ENCODE measurements at regions not wholly inside any gene's neighbourhood (a gene's known extent, or its start where the extent isn't known, plus 50 kb on each side); places are given as distances from the start of the nearest gene placed in this dataset.

GRCh38 chr16:49057391-49057790 is 224.2 kb downstream of the CBLN1 start:
- no peaks in the 10 kb centered on the region for H3K36me3 ChIP-seq (ENCODE audit: control insufficient read depth, insufficient read depth, low read length)
- CTCF ChIA-PET = no interaction called here
- POLR2A ChIA-PET = no interaction called here

GRCh38 chr16:49056546-49056945 is 225.1 kb downstream of the CBLN1 start:
- TF ChIP-seq, protein P1, sequence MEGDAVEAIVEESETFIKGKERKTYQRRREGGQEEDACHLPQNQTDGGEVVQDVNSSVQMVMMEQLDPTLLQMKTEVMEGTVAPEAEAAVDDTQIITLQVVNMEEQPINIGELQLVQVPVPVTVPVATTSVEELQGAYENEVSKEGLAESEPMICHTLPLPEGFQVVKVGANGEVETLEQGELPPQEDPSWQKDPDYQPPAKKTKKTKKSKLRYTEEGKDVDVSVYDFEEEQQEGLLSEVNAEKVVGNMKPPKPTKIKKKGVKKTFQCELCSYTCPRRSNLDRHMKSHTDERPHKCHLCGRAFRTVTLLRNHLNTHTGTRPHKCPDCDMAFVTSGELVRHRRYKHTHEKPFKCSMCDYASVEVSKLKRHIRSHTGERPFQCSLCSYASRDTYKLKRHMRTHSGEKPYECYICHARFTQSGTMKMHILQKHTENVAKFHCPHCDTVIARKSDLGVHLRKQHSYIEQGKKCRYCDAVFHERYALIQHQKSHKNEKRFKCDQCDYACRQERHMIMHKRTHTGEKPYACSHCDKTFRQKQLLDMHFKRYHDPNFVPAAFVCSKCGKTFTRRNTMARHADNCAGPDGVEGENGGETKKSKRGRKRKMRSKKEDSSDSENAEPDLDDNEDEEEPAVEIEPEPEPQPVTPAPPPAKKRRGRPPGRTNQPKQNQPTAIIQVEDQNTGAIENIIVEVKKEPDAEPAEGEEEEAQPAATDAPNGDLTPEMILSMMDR (IDR thresholded peaks at IDR 0.05; ENCODE audit: insufficient read depth, low read depth, low read length) = no peak
- Histone ChIP-seq H3K27me3 (ENCODE audit: control insufficient read depth, insufficient read depth, low read length) (no peaks in the 10 kb centered on the region), H3K4me3 (ENCODE audit: low read depth, low read length) (no peak overlapping the region), H3K36me3 (ENCODE audit: control insufficient read depth, insufficient read depth, low read length) (no peaks in the 10 kb centered on the region)
- no peak for DNase-seq (ENCODE audit: low read depth)
- POLR2A ChIA-PET = no interaction called here
- CTCF ChIA-PET = no interaction called here

More at GRCh38 chr16:49057391-49057790, 224.2 kb downstream of the CBLN1 start:
- no peak for DNase-seq (ENCODE audit: low read depth)
- TF ChIP-seq, protein P1 (IDR thresholded peaks at IDR 0.05; ENCODE audit: insufficient read depth, low read depth, low read length) = no peak
- H3K4me3 ChIP-seq (ENCODE audit: low read depth, low read length) = no peak overlapping the region
- no peaks in the 10 kb centered on the region for H3K27me3 ChIP-seq (ENCODE audit: control insufficient read depth, insufficient read depth, low read length)

GRCh38 chr16:49055824-49056545 is 225.7 kb downstream of the CBLN1 start:
- POLR2A ChIA-PET = no interaction called here

GRCh38 chr16:49055291-49055690 is 226.3 kb downstream of the CBLN1 start:
- no peaks in the 10 kb centered on the region for H3K27me3 ChIP-seq (ENCODE audit: control insufficient read depth, insufficient read depth, low read length)
- CTCF ChIA-PET = no interaction called here
- POLR2A ChIA-PET = no interaction called here
- no peaks in the 10 kb centered on the region for H3K36me3 ChIP-seq (ENCODE audit: control insufficient read depth, insufficient read depth, low read length)
- TF ChIP-seq, protein P1 (IDR thresholded peaks at IDR 0.05; ENCODE audit: insufficient read depth, low read depth, low read length) = no peak
- no peak overlapping the region for H3K4me3 ChIP-seq (ENCODE audit: low read depth, low read length)
- no peak for DNase-seq (ENCODE audit: low read depth)

More at GRCh38 chr16:49055824-49056545, 225.7 kb downstream of the CBLN1 start:
- no peak overlapping the region for H3K4me3 ChIP-seq (ENCODE audit: low read depth, low read length)
- H3K27me3 ChIP-seq (ENCODE audit: control insufficient read depth, insufficient read depth, low read length) = no peaks in the 10 kb centered on the region
- CTCF ChIA-PET = no interaction called here
- H3K36me3 ChIP-seq (ENCODE audit: control insufficient read depth, insufficient read depth, low read length) = no peaks in the 10 kb centered on the region
- TF ChIP-seq, protein P1 (IDR thresholded peaks at IDR 0.05; ENCODE audit: insufficient read depth, low read depth, low read length) = no peak
- no peak for DNase-seq (ENCODE audit: low read depth)

DNA sequence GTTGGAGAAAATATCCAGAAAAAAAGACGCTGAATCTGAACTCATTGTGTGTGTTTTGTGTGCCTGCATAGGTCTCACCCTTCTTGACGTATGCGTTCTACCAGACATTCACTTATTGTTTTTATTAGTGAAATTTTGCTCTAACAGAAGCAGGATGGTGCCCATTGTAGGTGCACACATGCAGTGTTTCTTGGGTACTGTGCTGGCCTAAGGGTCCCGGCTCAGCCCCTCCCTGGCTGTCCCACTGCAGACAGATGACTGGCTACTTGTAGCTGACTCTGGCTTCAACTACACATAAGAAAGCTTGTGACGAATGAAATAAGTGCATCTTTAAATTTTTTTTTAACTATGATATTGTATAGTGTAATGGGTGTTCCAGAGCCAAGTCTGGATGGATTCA is 227.0 kb downstream of the CBLN1 start:
- Histone ChIP-seq H3K27me3 (ENCODE audit: control insufficient read depth, insufficient read depth, low read length) (no peaks in the 10 kb centered on the region), H3K36me3 (ENCODE audit: control insufficient read depth, insufficient read depth, low read length) (no peaks in the 10 kb centered on the region), H3K4me3 (ENCODE audit: low read depth, low read length) (no peak overlapping the region)
- CTCF ChIA-PET = no interaction called here
- POLR2A ChIA-PET = no interaction called here
- no peak for DNase-seq (ENCODE audit: low read depth)
- TF ChIP-seq, protein P1 (IDR thresholded peaks at IDR 0.05; ENCODE audit: insufficient read depth, low read depth, low read length) = no peak

All from BJ (cell line).